Activated CD8-positive, alpha-beta T cell treated with anti-CD3 and anti-CD28 coated beads for 36 hours (primary cell): ENCODE measurements at regions not wholly inside any gene's neighbourhood (a gene's known extent, or its start where the extent isn't known, plus 50 kb on each side); places are given as distances from the start of the nearest gene placed in this dataset.

Experiments used
- ATAC-seq: fragments of 200-7000 bp; cut with Tn5 transposase; one replicate; pipeline ENCODE4 v1.10.0; 2021; ENCODE audit warnings: mild to moderate bottlenecking, moderate library complexity
- CTCF ChIA-PET: fragments of 350-600 bp; sonication (Branson Sonifier 250); formaldehyde crosslinking; loops from one replicate; lab custom pipeline; 2021; ENCODE audit warnings: antibody characterized with exemption; lab: Charles Lee
- POLR2A ChIA-PET: fragments of 350-600 bp; sonication (Branson Sonifier 250); formaldehyde crosslinking; loops from one replicate; lab custom pipeline; 2021; ENCODE audit warnings: antibody characterized with exemption; lab: Charles Lee
- DNase-seq: peaks from one replicate; pipeline ENCODE4 v3.0.0-alpha.2; 2020
- H3K27ac Mint-ChIP-seq: one replicate; pipeline ENCODE4 v1.8.0; 2021; ENCODE audit warnings: mild to moderate bottlenecking, mixed read lengths
- H3K27me3 Mint-ChIP-seq: one replicate; pipeline ENCODE4 v1.8.0; 2021; ENCODE audit warnings: mixed read lengths
- H3K36me3 Mint-ChIP-seq: one replicate; pipeline ENCODE4 v1.8.0; 2021; ENCODE audit warnings: low read depth, mixed read lengths
- H3K4me1 Mint-ChIP-seq: one replicate; pipeline ENCODE4 v1.8.0; 2021; ENCODE audit warnings: low read depth, mixed read lengths
- H3K4me3 Mint-ChIP-seq: one replicate; pipeline ENCODE4 v1.8.0; 2021; ENCODE audit warnings: mild to moderate bottlenecking, moderate library complexity, mixed read lengths
- H3K9me3 Mint-ChIP-seq: one replicate; pipeline ENCODE4 v1.8.0; 2021; ENCODE audit warnings: mixed read lengths
- intact Hi-C: fragments of 100-400 bp; cut with micrococcal nuclease; formaldehyde crosslinking; loops from one replicate; pipeline ENCODE4 v1.10.0; 2022
- TF ChIP-seq, protein P1 (sequence below): fragments of 200-600 bp; IDR thresholded peaks from one replicate; pipeline ENCODE4 v1.8.0; 2022; ENCODE audit warnings: antibody characterized with exemption, mild to moderate bottlenecking

GRCh38 chr11:71352748-71353147 lies 95.4 kb downstream of the DHCR7 start:
- DNase-seq: no peak
- TF ChIP-seq, protein P1, sequence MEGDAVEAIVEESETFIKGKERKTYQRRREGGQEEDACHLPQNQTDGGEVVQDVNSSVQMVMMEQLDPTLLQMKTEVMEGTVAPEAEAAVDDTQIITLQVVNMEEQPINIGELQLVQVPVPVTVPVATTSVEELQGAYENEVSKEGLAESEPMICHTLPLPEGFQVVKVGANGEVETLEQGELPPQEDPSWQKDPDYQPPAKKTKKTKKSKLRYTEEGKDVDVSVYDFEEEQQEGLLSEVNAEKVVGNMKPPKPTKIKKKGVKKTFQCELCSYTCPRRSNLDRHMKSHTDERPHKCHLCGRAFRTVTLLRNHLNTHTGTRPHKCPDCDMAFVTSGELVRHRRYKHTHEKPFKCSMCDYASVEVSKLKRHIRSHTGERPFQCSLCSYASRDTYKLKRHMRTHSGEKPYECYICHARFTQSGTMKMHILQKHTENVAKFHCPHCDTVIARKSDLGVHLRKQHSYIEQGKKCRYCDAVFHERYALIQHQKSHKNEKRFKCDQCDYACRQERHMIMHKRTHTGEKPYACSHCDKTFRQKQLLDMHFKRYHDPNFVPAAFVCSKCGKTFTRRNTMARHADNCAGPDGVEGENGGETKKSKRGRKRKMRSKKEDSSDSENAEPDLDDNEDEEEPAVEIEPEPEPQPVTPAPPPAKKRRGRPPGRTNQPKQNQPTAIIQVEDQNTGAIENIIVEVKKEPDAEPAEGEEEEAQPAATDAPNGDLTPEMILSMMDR: no peak
- Mint-ChIP-seq H3K27ac (no peak overlapping the region), H3K9me3 (no peaks in the 10 kb centered on the region), H3K27me3 (peaks cover 10% of the 10 kb centered on the region), H3K4me3 (no peak overlapping the region), H3K36me3 (no peaks in the 10 kb centered on the region), H3K4me1 (no peaks in the 10 kb centered on the region)
- CTCF ChIA-PET: no interaction called here
- no peak for ATAC-seq
- POLR2A ChIA-PET: no interaction called here
- intact Hi-C loops: no loop called here

- Mint-ChIP-seq H3K27ac (no peak overlapping the region), H3K4me1 (no peaks in the 10 kb centered on the region), H3K4me3 (no peak overlapping the region), H3K9me3 (no peaks in the 10 kb centered on the region), H3K36me3 (no peaks in the 10 kb centered on the region), H3K27me3 (peaks cover 10% of the 10 kb centered on the region)
- POLR2A ChIA-PET: no interaction called here
- CTCF ChIA-PET: no interaction called here
- intact Hi-C loops: no loop called here
- DNase-seq: no peak
- TF ChIP-seq, protein P1: no peak
- no peak for ATAC-seq
Observed at GRCh38 chr11:71352226-71352625, 96.0 kb downstream of the DHCR7 start.

- TF ChIP-seq, protein P1: no peak
- Mint-ChIP-seq H3K27ac (no peak overlapping the region), H3K27me3 (peaks cover 12% of the 10 kb centered on the region), H3K4me3 (no peak overlapping the region), H3K4me1 (no peaks in the 10 kb centered on the region), H3K9me3 (no peaks in the 10 kb centered on the region), H3K36me3 (no peaks in the 10 kb centered on the region)
- POLR2A ChIA-PET: no interaction called here
- no peak for DNase-seq
- no peak for ATAC-seq
- CTCF ChIA-PET: no interaction called here
- intact Hi-C loops: no loop called here
Observed at GRCh38 chr11:71349627-71350026, 97.2 kb upstream of the SHANK2 start.

DNA sequence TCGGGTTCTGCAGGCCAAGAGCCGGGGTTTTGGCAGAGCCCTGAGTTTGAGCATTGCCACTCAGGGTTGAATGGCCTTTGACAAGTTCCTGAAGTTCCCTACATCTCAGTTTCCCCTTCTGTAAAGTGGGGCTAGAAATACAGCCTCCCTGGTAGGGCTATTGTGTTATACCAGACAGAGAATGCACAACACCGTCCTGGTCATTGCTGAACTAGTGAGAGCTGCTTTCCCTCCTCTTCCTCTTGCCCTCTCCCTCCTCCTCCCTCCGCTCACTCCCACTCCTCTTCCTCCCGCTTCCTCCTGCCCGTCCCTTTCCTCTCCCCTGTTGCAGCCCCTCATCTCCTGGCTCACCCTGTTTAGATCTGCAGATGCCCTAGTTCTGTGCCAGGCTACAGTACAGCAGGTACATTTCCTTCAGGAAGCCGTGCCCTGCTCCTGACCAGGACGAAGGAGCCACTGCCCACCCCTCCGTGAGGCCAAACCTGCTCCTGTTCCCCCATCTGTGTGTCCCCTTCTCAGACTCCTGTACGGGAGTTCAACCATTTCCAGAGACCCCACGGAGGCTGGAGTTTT lies 91.5 kb upstream of the SHANK2 start:
- no peaks in the 10 kb centered on the region for H3K36me3 Mint-ChIP-seq
- no peak overlapping the region for H3K4me3 Mint-ChIP-seq
- intact Hi-C loops: no loop called here
- ATAC-seq: no peak
- no peak overlapping the region for H3K27ac Mint-ChIP-seq
- POLR2A ChIA-PET: no interaction called here
- no peaks in the 10 kb centered on the region for H3K9me3 Mint-ChIP-seq
- TF ChIP-seq, protein P1: no peak
- peaks cover 4% of the 10 kb centered on the region for H3K27me3 Mint-ChIP-seq
- H3K4me1 Mint-ChIP-seq: no peaks in the 10 kb centered on the region
- CTCF ChIA-PET: no interaction called here
- no peak for DNase-seq

DNA sequence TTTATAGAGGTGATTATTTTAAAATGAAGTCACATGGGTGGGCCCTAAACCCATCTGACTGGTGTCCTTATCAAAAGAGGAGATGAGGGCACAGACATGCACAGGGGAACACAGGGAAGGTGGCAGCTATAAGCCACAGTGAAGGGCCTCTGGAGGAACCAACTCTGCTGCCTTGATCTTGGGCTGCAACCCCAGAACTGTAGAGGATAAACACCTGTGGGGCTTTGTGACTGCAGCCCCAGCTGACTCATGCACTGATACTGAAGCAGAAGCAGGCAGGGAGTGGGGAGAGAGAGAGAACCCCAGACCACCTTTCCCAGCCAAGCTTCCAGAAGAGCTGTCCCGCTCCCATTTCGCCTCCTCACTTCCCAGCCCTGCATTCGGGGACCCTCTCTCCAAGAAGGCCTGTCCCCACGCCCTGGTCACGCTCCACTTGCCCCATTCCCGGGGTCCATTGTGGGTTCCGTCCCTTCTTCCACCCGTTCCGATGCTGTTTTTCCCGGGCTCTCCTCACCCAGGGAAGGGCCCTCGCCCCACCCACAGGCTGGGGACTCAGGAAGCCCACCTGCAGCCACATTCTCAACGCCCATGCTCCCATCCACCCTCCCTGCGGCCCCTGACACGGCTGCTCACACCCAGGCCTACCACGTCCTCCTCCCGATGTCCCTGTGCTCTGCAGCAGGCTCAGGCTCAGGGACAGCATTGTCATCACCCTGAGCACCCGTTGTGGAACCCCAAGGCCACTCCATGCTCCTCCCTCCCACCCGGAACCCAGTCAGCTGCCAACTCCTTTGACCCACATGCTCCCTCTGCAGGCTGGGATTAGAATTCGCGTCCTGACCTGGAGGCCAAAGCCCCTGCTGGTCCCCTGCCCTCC lies 90.8 kb upstream of the SHANK2 start:
- DNase-seq (peak; percentile 10), ATAC-seq (no peak)
- H3K36me3 Mint-ChIP-seq: no peaks in the 10 kb centered on the region
- no peak overlapping the region for H3K27ac Mint-ChIP-seq
- no peak overlapping the region for H3K4me3 Mint-ChIP-seq
- peaks cover 3% of the 10 kb centered on the region for H3K27me3 Mint-ChIP-seq
- TF ChIP-seq, protein P1: peak; percentile 46
- ChIA-PET CTCF (no interaction called here), POLR2A (no interaction called here)
- intact Hi-C loops: no loop called here
- no peaks in the 10 kb centered on the region for H3K4me1 Mint-ChIP-seq
- H3K9me3 Mint-ChIP-seq: no peaks in the 10 kb centered on the region
